ENCODE measurements at regions not wholly inside any gene's neighbourhood (a gene's known extent, or its start where the extent isn't known, plus 50 kb on each side); places are given as distances from the start of the nearest gene placed in this dataset.

DNA sequence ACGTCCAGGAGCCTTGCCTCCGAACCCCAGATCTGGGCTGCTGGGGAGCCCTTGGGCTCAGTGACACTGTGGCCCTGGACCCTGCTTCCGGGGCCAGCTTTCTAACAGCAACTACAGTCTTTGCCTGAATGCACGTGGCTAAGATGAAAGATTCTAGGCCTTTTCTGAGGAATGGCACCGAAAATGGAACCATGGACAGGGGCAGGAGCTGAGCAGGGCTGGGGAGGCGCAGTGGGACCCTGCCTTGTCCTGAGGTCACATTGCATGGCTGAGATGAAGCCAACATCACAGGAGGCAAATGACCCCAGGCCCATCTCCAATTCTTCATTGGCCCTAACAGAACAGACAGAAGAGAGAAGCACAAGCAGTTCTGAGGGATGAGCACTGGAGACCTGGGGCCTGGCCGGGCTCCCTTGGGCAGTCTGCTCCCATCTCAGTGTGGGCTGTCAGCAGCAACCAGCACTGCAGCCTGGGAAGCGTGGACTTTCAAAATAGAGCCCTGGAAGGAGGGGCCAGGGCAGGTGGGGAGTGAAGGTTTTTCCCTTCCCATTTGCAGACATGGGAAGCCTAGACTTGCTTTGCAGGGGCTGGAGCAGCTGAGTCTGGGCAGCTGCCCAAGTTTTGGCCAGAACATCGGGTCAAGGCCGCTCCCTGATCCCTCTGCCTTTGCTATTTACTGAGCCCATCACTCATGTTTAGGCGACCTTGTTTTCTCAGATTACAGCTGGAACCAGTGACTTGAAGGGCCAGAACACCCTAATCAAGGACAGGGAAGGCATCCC is 114.4 kb upstream of the TCERG1L start:
- DNase-seq (ENCODE audit: low spot score): no peak

DNA sequence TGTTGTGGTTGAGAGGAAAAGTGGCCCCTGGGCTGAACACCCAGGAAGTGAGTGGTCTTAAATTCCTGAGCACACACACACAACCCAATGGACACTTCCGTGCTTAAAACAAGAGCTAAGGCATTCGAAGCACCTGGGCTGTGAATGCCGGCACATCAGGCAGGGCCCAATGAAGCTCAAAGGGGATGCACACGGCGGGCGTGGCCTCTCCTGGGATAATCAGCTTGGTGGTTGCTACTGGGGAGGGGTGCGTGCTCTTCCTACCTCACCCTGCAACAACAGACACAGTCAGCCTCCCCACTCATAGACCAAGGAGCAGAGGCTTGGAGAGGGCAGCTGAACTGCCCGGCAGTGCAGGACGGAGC is 115.0 kb upstream of the TCERG1L start:
- DNase-seq (ENCODE audit: low spot score): no peak

DNA sequence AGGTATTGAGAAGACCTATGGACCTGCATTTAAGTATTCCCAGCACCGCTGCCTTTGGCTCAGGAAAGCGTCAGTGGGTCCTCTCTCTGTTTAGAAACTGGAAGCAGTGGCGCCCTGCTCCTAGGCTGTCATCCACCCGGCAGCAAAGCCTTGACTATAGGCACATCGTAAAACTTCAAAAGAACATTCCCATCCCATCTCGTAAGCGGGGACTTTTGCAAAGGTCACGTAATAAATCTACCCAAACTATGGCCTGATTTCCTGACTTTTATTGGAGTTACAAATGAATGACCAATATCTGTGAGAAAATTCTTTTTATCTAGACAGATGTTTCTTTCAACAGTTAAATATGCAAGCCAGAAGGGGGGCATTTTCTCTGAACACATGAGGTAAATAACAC is 115.8 kb upstream of the TCERG1L start:
- no peak for DNase-seq (ENCODE audit: low spot score)

DNA sequence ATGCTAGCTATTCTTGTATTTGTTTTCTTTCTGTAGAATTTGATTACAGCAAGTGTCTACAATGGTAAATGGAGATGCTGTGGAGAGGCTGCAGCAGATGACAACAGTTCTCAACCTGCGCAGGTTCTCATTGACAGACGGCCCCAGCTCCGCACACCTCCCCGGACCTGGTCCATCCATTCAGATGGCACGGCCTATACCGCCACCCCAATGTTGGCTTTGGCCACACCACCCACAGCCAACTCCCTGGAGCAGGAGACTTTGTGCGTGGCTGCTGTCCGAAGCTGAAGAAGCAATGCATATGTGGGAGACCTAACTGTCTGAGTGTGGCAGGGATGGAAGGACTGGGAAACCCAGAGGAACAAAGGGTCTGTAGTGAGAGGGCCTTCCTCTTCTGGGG is 116.4 kb upstream of the TCERG1L start:
- no peak for DNase-seq (ENCODE audit: low spot score)

DNA sequence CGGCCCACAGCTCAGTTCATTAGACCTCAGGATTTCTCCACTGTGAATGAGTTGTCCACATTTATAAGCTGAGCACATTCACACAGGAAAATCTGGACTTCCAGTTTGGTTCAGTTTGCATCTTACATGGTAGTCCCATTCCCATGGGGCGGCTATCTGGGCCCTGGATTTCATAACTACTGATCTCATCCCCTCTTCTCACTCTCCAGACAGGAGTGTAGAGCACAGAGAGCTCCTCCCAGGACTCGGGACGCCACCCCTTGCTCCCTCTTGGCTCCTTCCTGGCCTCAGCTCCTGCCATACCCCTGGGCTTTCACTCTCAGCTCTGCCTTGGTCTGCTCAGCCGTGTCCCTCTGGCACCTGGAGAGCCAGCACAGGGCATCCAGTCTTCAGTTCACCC is 117.6 kb upstream of the TCERG1L start:
- no peak for DNase-seq (ENCODE audit: low spot score)

DNA sequence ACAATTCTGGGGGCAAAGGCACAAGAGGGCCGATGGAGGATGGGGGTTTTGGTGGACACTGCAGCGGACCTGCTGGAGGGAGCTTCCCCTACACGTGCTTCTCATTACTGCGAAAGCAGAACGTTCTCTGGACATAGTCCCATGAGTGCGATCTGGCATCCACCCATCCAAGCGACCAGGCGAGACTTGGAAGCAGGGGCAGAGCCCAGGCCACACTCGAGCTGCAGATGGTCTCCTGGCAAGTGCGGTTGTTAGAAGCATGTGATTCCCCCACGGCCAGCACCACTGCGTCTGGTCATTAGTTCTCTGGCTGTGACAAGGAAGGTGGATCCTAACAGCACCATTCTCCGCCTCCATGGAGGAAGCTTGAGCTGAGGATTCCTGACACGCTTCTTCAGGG is 118.4 kb upstream of the TCERG1L start:
- no peak for DNase-seq (ENCODE audit: low spot score)

DNA sequence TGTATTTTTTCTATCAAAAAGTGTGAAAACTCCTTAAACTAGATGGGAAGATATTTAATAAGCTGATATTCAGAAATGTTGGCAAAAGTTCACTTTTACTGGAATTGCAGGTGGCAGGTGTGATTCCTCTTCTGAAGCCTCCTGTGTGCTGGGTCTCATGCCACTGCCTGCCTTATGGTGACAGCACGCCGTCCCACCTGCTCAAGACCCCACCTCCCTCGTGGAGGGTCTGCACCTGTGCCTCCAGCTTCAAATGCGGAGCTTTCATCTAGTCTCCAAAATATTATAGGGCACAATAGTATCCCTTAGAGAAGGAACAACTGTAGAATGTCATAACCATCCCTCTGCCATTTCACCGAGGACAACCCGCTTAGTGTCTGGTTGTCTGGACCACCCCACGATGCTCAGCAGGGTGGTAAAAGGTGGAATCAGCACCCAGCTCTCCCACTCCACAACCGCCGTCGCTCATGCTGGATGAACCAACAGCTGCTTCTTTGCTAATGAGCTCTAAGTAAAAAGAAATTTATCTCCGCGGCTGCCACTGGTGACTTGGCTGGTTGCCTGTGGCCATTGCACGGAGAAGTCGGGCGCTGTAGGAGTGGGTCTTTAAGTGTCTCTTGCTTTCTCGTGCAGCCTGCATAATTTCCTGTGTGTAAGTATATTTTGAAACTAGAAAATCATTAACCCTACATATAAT is 119.3 kb upstream of the TCERG1L start:
- no peak for DNase-seq (ENCODE audit: low spot score)

DNA sequence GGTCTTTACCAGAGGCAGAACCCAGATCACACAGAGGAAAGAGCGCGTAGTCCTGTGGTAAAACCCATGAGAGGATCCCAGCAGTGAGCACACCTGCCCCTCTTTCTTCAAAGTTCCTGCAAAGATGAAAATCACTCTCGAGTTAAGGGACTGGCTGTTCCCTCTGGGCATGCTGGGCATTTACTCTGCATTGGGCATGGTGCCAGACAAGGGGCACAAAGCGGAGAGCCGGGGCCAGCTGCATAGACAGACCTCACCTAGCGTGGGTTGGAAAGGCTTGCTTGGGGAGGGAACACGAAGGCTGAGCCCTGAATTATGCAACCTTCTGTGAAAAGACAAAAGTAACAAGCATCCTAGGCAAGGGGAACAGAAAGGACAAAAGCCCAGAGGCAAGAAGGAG is 120.0 kb upstream of the TCERG1L start:
- no peak for DNase-seq (ENCODE audit: low spot score)

DNA sequence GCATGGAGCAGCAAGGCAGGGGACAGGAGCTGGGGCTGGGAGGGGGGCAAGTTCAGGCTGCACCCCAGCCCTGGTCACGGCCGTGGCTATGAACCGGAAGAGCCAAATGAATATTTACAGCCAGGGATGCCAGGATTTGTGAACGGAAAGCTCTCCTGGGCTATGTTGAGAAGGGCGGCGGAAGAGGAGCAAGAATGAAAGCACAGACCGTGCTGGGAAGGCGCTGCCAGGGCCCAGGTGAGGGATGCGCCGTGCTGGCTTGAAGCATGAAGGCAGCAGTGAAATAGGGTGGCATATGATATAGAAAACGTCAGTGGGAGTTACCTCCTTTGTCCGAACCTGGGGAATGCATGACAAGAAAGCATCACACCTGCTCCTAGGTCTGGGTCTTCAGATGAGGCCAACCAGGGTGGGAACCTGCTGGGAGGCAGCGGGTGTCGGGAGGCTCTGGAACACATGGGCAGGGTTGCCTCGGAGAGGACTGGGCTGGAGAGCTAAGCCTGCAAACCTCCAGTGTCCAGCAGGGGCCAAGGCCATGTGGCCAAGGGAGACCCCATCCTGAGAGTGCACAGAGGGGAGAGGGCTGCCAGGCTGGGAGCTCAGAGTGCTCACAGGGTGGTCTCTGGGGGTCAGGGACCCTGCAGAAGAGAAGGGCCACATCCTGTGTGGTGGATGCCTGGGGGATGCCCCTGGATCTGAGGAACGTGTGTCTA is 120.6 kb upstream of the TCERG1L start:
- no peak for DNase-seq (ENCODE audit: low spot score)

DNA sequence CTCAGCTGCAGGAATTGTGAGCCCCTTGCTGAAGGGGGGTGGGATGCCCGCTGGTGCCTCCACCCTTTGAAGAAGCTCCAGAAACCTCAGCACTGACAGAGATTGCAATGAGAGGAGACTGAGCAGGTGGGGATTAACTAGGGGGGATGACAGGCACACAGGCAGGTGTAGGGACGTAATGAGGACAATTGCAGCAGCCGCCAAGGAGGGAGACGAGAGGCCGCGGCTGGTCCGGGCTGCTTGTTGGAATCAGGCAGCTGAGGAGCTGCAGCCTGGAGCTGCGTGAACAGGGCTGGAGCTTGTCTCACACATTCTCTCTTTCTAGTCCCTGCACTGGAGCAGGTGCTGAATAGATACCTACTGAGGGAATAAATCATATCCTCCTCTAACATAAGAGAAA is 122.0 kb upstream of the TCERG1L start:
- DNase-seq (ENCODE audit: low spot score): no peak

DNA sequence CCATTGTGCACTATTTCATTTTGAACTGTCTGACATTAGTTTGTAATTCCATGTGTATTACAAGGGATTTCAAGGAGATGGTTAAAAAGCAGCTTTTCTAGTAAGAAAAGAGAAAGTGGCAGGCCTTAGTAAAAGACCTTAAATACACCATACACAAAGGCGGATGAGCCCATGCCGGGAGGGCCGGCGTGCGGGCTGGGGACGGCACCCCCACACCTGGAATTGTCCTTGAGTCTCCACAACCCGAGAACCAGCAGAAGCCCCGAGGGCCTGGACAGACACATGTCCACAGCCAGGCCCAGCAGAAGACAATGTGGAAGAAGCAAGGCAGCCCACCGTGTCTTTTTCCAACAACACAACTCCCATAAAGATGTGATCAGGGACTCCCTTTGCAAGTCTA is 123.7 kb upstream of the TCERG1L start:
- no peak for DNase-seq (ENCODE audit: low spot score)

DNA sequence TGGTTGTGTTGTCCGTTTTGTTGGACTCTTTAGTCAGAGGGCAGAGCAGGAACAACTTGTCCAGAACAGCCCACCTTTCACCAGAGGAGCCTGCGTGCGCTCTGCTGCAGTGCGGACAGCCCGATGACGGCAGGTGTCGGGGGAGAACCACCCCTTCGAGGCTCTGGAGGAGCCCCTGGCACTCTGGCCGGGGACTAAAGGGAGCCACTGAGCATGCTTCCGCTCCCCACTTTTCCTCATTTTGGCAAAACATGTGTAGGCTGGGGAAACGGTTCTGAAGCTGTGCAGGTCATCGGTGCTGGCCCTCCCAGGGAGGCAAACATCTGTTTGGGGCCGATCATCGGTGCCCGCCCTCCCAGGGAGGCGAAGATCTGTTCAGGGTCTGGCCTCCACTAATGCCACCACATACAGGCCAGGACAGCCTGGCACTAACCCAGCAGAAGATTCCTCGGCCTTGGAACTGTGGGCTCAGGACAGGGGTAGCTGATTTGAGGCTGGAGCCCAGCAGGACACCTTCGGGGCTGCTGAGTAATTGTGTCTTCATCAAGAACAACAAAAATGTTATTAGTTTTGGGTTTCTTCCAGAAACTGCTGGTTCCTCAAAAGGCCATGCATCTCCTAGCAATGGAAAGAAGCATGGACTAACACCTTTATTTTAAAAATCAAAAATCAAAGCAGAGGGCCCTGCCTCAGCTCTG is 124.4 kb upstream of the TCERG1L start:
- DNase-seq (ENCODE audit: low spot score): no peak

DNA sequence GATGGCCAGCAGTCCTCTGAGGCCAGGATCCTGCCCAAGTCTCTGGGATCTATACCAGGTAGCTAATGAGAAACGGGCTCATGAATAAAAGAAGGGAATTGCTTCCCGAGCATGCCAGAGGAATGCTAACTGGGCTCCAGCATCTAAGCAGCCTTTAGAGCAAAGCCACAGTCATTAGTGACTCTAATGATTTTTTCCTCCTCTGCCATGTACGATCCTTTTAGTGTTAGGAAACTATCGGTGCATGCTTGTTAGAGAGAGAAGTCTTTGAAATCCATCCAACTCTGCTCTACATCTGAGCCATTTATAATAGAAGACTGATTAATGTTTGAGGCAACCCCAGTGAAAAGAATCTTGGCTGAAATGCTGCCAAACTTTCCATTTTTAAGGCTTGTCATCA is 124.9 kb upstream of the TCERG1L start:
- DNase-seq (ENCODE audit: low spot score): no peak

DNA sequence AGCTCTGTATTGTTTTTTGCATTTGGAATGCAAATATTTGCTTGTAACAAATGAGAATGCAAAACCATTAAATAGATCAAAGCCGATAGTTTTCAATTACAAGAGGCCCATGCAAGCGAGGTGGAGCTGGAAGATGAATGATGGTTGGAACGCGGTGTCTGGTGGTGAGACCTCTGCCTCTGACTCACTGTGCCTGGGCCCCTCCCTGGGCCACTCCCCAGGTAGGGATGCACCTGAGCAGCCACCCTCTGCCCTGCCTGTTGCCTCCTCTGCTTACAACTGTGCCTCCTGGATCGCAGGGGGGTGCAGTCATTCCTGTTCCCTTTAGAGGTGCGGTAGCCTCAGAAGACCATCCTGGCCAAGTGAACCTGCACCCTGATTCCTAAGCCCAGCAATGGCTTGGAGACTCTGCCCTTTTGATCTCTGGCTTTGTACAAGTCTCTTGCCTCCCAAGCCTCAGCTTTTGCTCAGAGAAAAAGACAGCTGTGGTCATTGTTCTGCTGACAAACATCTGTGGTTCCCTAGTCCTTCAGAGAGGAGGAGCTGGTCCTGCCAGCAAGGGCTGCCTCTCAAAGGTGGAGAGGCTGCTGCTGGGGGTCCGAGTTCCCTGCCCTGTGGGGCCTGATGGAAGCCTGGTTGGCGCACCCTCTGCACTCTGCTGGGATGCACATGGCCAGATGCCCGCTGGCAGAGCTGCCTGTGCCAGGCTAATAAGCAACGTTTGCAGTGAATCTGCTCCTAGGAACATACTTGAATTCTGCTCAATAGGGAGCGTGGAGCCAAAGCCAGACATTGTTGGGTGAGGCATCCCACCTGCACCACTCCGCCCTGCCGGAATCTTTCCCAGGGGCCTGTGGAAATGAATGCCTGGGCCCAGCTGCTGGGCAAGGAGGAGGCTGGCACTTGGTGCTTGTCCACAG is 126.3 kb upstream of the TCERG1L start:
- no peak for DNase-seq (ENCODE audit: low spot score)

DNA sequence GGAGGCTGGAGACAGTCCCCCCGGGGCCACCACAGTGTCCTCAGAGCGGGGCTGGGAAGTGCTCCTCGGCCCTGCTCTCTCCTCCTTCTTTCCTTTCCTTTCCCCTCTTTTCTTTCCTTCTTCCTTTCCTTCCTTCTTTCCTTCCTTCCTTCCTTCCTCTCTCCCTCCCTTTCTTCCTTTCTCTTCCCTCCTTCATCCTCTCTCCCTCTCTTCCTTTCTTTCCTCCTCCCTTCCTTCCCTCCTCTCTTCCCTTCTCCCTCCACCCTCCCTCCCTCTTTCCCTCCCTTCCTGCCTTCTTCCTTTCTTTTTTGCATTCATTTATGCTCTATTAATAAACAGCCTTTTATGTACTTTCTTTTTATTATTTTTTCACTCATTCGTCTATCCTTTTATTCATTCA is 127.1 kb upstream of the TCERG1L start:
- no peak for DNase-seq (ENCODE audit: low spot score)

DNA sequence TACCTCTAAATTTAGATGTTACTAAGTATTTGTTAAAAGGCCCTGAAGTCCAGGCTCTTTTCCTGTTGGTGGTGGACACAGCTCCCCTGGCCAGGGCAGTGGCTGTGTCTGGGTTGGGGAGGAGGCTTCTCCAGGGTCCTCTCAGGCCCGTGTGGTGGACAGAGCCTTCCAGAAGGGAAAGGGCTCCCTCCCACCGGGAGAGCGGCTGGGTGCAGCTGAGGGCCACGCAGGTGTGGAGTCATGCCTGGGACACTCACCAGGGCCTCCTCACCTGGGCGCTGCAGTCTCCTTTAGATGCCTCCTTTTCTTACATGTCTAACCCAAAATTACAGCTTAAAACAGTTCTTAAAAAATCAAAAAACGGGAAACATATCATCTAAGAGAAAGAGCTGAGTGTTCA is 128.2 kb upstream of the TCERG1L start:
- no peak for DNase-seq (ENCODE audit: low spot score)

DNA sequence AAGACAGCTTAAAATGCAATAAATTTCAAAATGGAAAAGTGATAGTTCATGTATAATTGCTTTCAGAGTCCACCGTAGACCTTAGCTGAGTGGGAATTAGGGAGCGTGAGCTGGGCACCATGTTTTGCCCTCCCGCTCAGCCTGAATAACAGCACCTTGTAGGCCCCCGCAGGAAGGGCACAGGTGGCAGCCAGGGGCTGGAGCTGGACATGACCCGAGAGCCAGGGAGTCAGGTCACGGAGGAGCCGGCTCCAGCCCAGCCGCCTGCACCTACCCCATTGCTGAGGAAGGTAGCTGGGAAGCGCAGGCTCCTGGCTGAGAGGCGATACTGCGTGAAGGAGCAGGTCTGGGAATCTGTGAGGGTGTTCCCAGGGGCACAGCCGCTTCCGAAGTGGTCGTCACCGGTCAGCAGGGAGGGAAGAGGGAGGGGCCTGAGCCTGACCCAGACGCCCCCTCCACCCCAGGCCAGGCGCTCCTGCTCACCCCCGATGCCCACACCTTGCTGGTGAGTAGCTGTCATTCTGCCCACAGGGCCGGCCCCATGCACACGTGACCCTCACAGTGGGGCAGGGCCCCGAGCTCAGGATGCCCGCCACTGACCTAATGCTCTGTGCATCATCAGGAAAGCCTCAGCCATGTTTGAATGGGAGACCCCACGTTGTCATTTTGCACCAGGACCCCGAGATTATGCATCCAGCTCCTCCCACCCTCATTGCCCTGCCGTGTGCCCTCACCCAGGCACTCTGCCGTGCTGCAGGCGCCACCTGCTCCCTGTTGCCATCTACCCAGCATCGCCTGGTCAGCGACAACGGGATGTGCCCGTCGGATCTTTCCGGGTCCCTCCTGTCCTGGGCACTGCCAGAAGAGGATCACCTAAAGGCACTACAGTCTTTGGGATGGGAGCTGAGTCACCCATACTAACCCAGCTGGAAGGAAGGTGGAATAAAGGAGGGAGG is 129.2 kb upstream of the TCERG1L start:
- no peak for DNase-seq (ENCODE audit: low spot score)

DNA sequence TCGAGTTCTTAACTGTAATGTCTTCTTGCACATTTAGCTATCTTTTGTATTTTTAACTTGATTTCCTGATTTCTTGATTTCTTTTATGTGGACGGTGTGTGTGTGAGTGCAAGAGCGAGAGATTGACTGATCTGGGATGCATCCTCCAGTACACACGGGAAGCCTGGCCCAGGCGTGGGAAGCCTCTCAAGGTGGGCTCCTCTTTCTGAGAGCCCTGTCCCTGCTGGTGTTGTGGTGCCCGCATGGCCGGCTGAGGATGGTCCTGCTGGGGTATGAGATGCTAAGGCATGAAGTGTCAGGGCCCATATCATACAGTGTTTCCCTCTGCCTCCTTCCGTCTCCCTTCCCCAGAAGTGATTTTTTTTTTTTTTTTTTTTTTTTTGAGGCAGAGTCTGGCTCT is 130.8 kb upstream of the TCERG1L start:
- DNase-seq (ENCODE audit: low spot score): no peak

DNA sequence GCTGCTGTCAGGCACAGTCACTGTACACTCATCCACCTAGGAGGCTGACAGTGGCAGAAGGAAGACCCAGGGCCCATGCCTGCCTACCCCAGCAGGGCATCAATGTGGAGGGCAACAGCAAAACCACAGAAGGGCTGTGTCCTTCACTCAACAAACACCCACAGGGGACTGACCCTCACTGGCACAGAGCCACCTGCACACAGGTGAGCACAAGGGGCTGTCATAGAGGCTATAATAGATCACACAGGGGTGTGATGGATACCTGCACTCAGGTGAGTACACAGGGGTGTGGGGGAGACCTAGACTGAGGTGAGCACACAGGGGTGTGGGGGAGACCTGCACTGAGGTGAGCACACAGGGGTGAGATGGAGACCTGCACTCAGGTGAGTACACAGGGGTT is 132.8 kb upstream of the TCERG1L start:
- no peak for DNase-seq (ENCODE audit: low spot score)

DNA sequence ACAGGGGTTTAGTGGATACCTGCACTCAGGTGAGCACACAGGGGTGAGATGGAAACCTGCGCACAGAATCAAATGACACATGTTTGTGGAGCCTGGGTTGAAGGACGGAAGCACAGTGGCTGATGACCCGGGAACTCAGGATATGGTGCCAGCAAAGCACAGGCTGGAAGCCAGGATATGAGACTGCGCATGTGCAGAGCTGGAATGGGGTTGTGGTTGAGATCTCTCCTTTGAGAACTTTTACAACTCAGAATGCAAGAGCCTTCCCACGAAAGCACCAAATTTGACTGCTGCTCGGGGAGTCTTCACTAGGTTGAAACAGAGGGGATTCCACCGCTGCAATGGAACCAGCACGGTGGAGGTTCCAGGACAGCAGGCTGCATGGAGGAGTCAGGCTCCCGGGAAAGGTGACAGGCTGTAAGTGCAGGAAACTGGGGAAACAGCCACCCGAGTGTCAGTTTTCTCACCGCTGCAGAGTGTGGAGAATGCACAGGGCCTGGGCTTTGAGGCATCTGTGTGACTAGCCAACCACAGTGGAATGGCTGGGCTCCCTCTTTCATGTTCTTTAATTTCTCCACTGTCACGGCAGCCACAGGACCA is 133.4 kb upstream of the TCERG1L start:
- DNase-seq (ENCODE audit: low spot score): no peak

All from NAMALWA (cell line).